ENCODE measurements at regions not wholly inside any gene's neighbourhood (a gene's known extent, or its start where the extent isn't known, plus 50 kb on each side); places are given as distances from the start of the nearest gene placed in this dataset.
A peak's percentile ranks its signal among the peaks of the same experiment; 100 is the strongest.

DNA sequence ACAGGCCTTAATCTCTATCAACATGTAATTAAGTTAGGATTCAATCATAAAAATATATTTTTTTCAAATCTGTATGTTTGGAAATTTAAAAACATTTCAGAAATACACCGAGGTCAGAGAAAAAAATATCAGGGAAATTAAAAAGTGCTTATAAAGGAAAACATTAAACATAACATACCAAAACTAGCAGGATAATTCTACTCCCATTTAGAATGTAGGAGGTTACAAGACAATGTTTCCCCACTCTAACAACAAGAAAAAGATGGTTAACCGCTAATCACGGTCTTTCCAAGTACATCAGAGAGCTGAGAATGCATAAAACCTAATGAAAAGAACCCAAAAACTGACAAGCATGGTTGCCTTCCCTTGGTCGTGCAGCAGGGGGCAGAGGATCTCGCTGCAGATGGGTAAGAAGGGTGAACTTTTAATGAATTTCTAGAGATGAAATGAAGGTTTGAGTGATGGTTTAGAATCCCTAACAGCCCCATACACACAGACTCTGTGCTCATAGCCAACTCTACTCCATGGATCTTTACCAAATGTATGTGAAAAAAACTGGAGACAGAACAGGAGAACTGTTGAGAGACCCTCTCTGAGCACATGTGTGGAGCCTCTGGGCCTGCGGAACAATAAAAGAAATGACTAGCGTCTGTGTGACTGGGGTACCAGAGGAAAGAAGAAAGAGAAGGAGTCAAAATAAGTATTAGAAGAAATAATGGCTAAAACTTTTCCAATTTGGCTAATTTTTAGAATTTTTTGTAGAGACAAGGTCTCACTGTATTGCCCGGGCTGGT lies 51.3 kb upstream of the LSM14A start:
- peak; percentile 36 to 49 for DNase-seq

All from stimulated activated CD4-positive, alpha-beta T cell treated with anti-CD3 and anti-CD28 coated beads, Interleukin-4, amount 100 ng/mL, for 4 hours (primary cell).